ENCODE measurements at regions not wholly inside any gene's neighbourhood (a gene's known extent, or its start where the extent isn't known, plus 50 kb on each side); places are given as distances from the start of the nearest gene placed in this dataset.

- H3K4me1 Mint-ChIP-seq (ENCODE audit: low read depth, unreplicated experiment), result no peaks in the 10 kb centered on the region
- POLR2A ChIA-PET, result no interaction called here
- Histone ChIP-seq H3K36me3 (ENCODE audit: control insufficient read depth, insufficient read depth, low read length) (no peaks in the 10 kb centered on the region), H3K9me3 (no peaks in the 10 kb centered on the region), H3K4me3 (ENCODE audit: low read depth, low read length) (no peak overlapping the region), H3K4me1 (no peaks in the 10 kb centered on the region), H3K27me3 (replicated peaks; ENCODE audit: control insufficient read depth, insufficient read depth, low read length) (no peaks in the 10 kb centered on the region)
- intact Hi-C loops (cut with micrococcal nuclease; ENCODE audit: unreplicated experiment), result no loop called here
- H3K27me3 Mint-ChIP-seq (ENCODE audit: insufficient read depth, unreplicated experiment), result no peaks in the 10 kb centered on the region
- no peak overlapping the region for H3K27ac Mint-ChIP-seq (ENCODE audit: unreplicated experiment)
- DNase-seq, result no peak
- BruUV-seq (replicated peaks), result no TSS peak
- H3K4me3 Mint-ChIP-seq (ENCODE audit: unreplicated experiment), result no peak overlapping the region
- TF ChIP-seq CTCF (IDR thresholded peaks at IDR 0.05; ENCODE audit: insufficient read depth in 1 of 2, low read depth in 1 of 2, low read length in 1 of 2, severe bottlenecking in 1 of 2, unreplicated experiment in 1 of 2), result no peak
- H3K36me3 Mint-ChIP-seq (ENCODE audit: insufficient read depth, unreplicated experiment), result no peaks in the 10 kb centered on the region
- H3K9me3 Mint-ChIP-seq (ENCODE audit: unreplicated experiment), result no peaks in the 10 kb centered on the region
- CTCF ChIA-PET, result no interaction called here
Observed at GRCh38 chr2:236449167-236449761, 120.4 kb upstream of the ACKR3 start.

- ChIA-PET CTCF (no interaction called here), POLR2A (no interaction called here)
- H3K4me3 ChIP-seq (ENCODE audit: low read depth, low read length), result no peak overlapping the region
- no TSS peak for BruUV-seq (replicated peaks)
- H3K9me3 ChIP-seq, result no peaks in the 10 kb centered on the region
- Mint-ChIP-seq H3K36me3 (ENCODE audit: insufficient read depth, unreplicated experiment) (no peaks in the 10 kb centered on the region), H3K4me1 (ENCODE audit: low read depth, unreplicated experiment) (no peaks in the 10 kb centered on the region), H3K27me3 (ENCODE audit: insufficient read depth, unreplicated experiment) (peaks cover under 1% of the 10 kb centered on the region), H3K9me3 (ENCODE audit: unreplicated experiment) (peaks cover 3% of the 10 kb centered on the region), H3K27ac (ENCODE audit: unreplicated experiment) (no peak overlapping the region), H3K4me3 (ENCODE audit: unreplicated experiment) (no peak overlapping the region)
- no peaks in the 10 kb centered on the region for H3K4me1 ChIP-seq
- H3K36me3 ChIP-seq (ENCODE audit: control insufficient read depth, insufficient read depth, low read length), result no peaks in the 10 kb centered on the region
- TF ChIP-seq CTCF (IDR thresholded peaks at IDR 0.05; ENCODE audit: insufficient read depth in 1 of 2, low read depth in 1 of 2, low read length in 1 of 2, severe bottlenecking in 1 of 2, unreplicated experiment in 1 of 2), result no peak
- no peak for DNase-seq
- intact Hi-C loops (cut with micrococcal nuclease; ENCODE audit: unreplicated experiment), result no loop called here
- no peaks in the 10 kb centered on the region for H3K27me3 ChIP-seq (replicated peaks; ENCODE audit: control insufficient read depth, insufficient read depth, low read length)
Observed at GRCh38 chr2:236452238-236452637, 117.4 kb upstream of the ACKR3 start.

- H3K36me3 Mint-ChIP-seq (ENCODE audit: insufficient read depth, unreplicated experiment), result no peaks in the 10 kb centered on the region
- H3K27me3 Mint-ChIP-seq (ENCODE audit: insufficient read depth, unreplicated experiment), result peaks cover 3% of the 10 kb centered on the region
- POLR2A ChIA-PET, result no interaction called here
- Histone ChIP-seq H3K4me3 (ENCODE audit: low read depth, low read length) (no peak overlapping the region), H3K36me3 (ENCODE audit: control insufficient read depth, insufficient read depth, low read length) (no peaks in the 10 kb centered on the region), H3K9me3 (no peaks in the 10 kb centered on the region), H3K27me3 (replicated peaks; ENCODE audit: control insufficient read depth, insufficient read depth, low read length) (no peaks in the 10 kb centered on the region), H3K4me1 (no peaks in the 10 kb centered on the region)
- no peak for DNase-seq
- H3K27ac Mint-ChIP-seq (ENCODE audit: unreplicated experiment), result no peak overlapping the region
- TF ChIP-seq CTCF (IDR thresholded peaks at IDR 0.05; ENCODE audit: insufficient read depth in 1 of 2, low read depth in 1 of 2, low read length in 1 of 2, severe bottlenecking in 1 of 2, unreplicated experiment in 1 of 2), result no peak
- CTCF ChIA-PET, result no interaction called here
- BruUV-seq (replicated peaks), result no TSS peak
- H3K4me3 Mint-ChIP-seq (ENCODE audit: unreplicated experiment), result no peak overlapping the region
- peaks cover 11% of the 10 kb centered on the region for H3K9me3 Mint-ChIP-seq (ENCODE audit: unreplicated experiment)
- H3K4me1 Mint-ChIP-seq (ENCODE audit: low read depth, unreplicated experiment), result no peaks in the 10 kb centered on the region
- intact Hi-C loops (cut with micrococcal nuclease; ENCODE audit: unreplicated experiment), result no loop called here
Observed at GRCh38 chr2:236454076-236454475, 115.5 kb upstream of the ACKR3 start.
